ENCODE measurements at regions not wholly inside any gene's neighbourhood (a gene's known extent, or its start where the extent isn't known, plus 50 kb on each side); places are given as distances from the start of the nearest gene placed in this dataset.

GRCh38 chr1:82919837-82920236 lies 1079.1 kb downstream of the TTLL7 start:
- no peak for TF ChIP-seq CTCF (IDR thresholded peaks at IDR 0.05)
- TF ChIP-seq EZH2 (IDR thresholded peaks at IDR 0.05): no peak
